Heart right ventricle (tissue), 16 donors: ENCODE measurements at regions not wholly inside any gene's neighbourhood (a gene's known extent, or its start where the extent isn't known, plus 50 kb on each side); places are given as distances from the start of the nearest gene placed in this dataset.

ENCODE experiments used
- ATAC-seq, 8 donors: fragments of 200-7000 bp; cut with Tn5 transposase; one replicate each; pipeline ENCODE4 v1.9.1; 2020; ENCODE audit warnings: mild to moderate bottlenecking in 8 of 8, moderate library complexity in 8 of 8, moderate number of reproducible peaks in 1 of 8
- DNase-seq, 2 donors: peaks; one replicate each; pipeline ENCODE4 v3.0.0-alpha.2; 2020
- H3K27ac ChIP-seq, 10 donors: fragments of 200-600 bp; sonication (generic) in 2 of 10; one replicate each; pipeline versions ENCODE4 v1.5.0 to v1.8.0; 2020 to 2022; ENCODE audit warnings: mild to moderate bottlenecking in 3 of 10
- H3K27me3 ChIP-seq, 7 donors: fragments of 200-600 bp; one replicate each; pipeline ENCODE4 v1.8.0; 2021 to 2022; ENCODE audit warnings: mild to moderate bottlenecking in 2 of 7
- H3K36me3 ChIP-seq, 9 donors: fragments of 200-600 bp; sonication (generic) in 1 of 9; one replicate each; pipeline versions ENCODE4 v1.5.0 to v1.8.0; 2020 to 2022; ENCODE audit warnings: mild to moderate bottlenecking in 2 of 9
- H3K4me1 ChIP-seq, 9 donors: fragments of 200-600 bp; sonication (generic) in 1 of 9; one replicate each; pipeline versions ENCODE4 v1.5.0 to v1.8.0; 2020 to 2022; ENCODE audit warnings: mild to moderate bottlenecking in 4 of 9
- H3K4me3 ChIP-seq, 10 donors: fragments of 200-600 bp; sonication (generic) in 2 of 10; one replicate each; pipeline versions ENCODE4 v1.5.0 to v1.8.0; 2020 to 2022; ENCODE audit warnings: mild to moderate bottlenecking in 7 of 10, moderate library complexity in 2 of 10
- H3K9me3 ChIP-seq, 11 donors: fragments of 200-600 bp in 10 of 11; sonication (generic) in 2 of 11; one replicate each; pipeline versions ENCODE4 v1.5.0 to v1.8.0; 2013 to 2022; ENCODE audit warnings: mild to moderate bottlenecking in 2 of 11, control low read depth in 1 of 11, moderate library complexity in 1 of 11
- CTCF ChIP-seq, 9 donors: fragments of 200-600 bp; sonication (generic) in 2 of 9; IDR thresholded peaks; one replicate each; pipeline versions ENCODE4 v1.5.0 to v1.8.0; 2021 to 2022; ENCODE audit warnings: antibody characterized with exemption in 9 of 9, mild to moderate bottlenecking in 5 of 9, moderate library complexity in 1 of 9
- WGBS, 2 donors: extraction: QIAGEN DNeasy Blood & Tissue Kit; methylation state at CpG; one replicate each; pipeline ENCODE4 v1.1.7; 2013; ENCODE audit warnings: inconsistent platforms in 1 of 2; 5-methylcytosine and 5-hydroxymethylcytosine counted together
- intact Hi-C, 10 donors: fragments of 100-400 bp; cut with DNase I; formaldehyde crosslinking; loops; one replicate each; pipeline versions ENCODE4 v1.11.1 to v1.14.2; 2022
- donor health status: Arrhythmogenic right ventricular cardiomyopathy.
- donor health status: ischemic (EF 13 %, LVEDD 7.1; RV severe dilation, severe dysfunction).
- donor health status: healthy with polysubstance abuse.
- donor health status: DM: no; HTN: yes; CAD: no.
- donor health status: DM: no; HTN: no; CAD: no.
- donor health status: ischemic (EF 25% LVEDD 6.9; RV normal size, moderate dysfunction).
- donor health status: ischemic (EF 25% LVEDD 5.7; RV mildly dilated, moderate dysfunction).
- donor health status: healthy.
- donor health status: DM: yes; HTN: yes; CAD: no.
- donor health status: Ischemic cardiomyopathy.
- donor health status: ischemic (EF 35%, LVEDD 5.7; RV mildly dilated, moderate dysfunction).
- donor health status: nonischemic (EF 11% LVEDD 7.7; RV severe dilation, severe dysfunction).
- donor health status: DM: yes; HTN: yes; CAD: no.
- donor health status: PGD.
- donor health status: ischemic (EF 29% LVEDD 5.4; RV normal size, mild dysfunction).
- donor health status: nonischemic (EF 23%, LVEDD 6.1; RV moderate dilation, normal function).

GRCh38 chr1:199551967-199552565 is 475.4 kb upstream of the NR5A2 start:
- H3K36me3 ChIP-seq = no peaks in the 10 kb centered on the region
- no peak overlapping the region for H3K4me3 ChIP-seq
- DNase-seq (peak in 1 of 2 donors; percentile 37), ATAC-seq (no peak)
- H3K27me3 ChIP-seq = peaks cover 0 to 3% (median 0%) of the 10 kb centered on the region in 7 donors
- no peak overlapping the region for H3K27ac ChIP-seq
- TF ChIP-seq CTCF (IDR thresholded peaks at IDR 0.05) = peak in 8 of 9 donors; percentile 25 to 80 (median 70)
- intact Hi-C loops = loop anchor here in 5 of 10 donors (5.0 to 10.0 kb wide), 4 partner anchors 777 to 795 kb away; no protein-coding TSS in a partner anchor
- WGBS, 2 donors = 42 to 44% methylated on average over 4 of the region's 4 CpGs
- H3K4me1 ChIP-seq = no peaks in the 10 kb centered on the region
- no peaks in the 10 kb centered on the region for H3K9me3 ChIP-seq

GRCh38 chr1:199553104-199553503 is 474.4 kb upstream of the NR5A2 start:
- peaks cover 0 to 3% (median 0%) of the 10 kb centered on the region in 7 donors for H3K27me3 ChIP-seq

GRCh38 chr1:199561334-199561733 is 466.2 kb upstream of the NR5A2 start:
- DNase-seq (no peak), ATAC-seq (no peak)
- WGBS, 2 donors = 48 to 53% methylated on average over 2 of the region's 2 CpGs
- Histone ChIP-seq H3K4me3 (no peak overlapping the region), H3K27me3 (no peaks in the 10 kb centered on the region), H3K9me3 (no peaks in the 10 kb centered on the region), H3K4me1 (no peaks in the 10 kb centered on the region), H3K27ac (no peak overlapping the region), H3K36me3 (no peaks in the 10 kb centered on the region)
- TF ChIP-seq CTCF (IDR thresholded peaks at IDR 0.05) = no peak
- intact Hi-C loops = no loop called here

More at GRCh38 chr1:199553104-199553503, 474.4 kb upstream of the NR5A2 start:
- no peak for DNase-seq
- no peak for ATAC-seq
- Histone ChIP-seq H3K9me3 (no peaks in the 10 kb centered on the region), H3K4me3 (no peak overlapping the region), H3K27ac (no peak overlapping the region), H3K36me3 (no peaks in the 10 kb centered on the region), H3K4me1 (no peaks in the 10 kb centered on the region)
- intact Hi-C loops = loop anchor here in 5 of 10 donors (5.0 to 10.0 kb wide), 4 partner anchors 778 to 796 kb away; no protein-coding TSS in a partner anchor
- 42 to 51% methylated on average over 1 of the region's 1 CpG for WGBS, 2 donors
- no peak for TF ChIP-seq CTCF (IDR thresholded peaks at IDR 0.05)

GRCh38 chr1:199573047-199573446 is 454.5 kb upstream of the NR5A2 start:
- H3K36me3 ChIP-seq = no peaks in the 10 kb centered on the region
- 49 to 62% methylated on average over 5 of the region's 5 CpGs for WGBS, 2 donors
- ATAC-seq (peak in 2 of 8 donors; percentile 28 to 41), DNase-seq (peak in 1 of 2 donors; percentile 20)
- no peak for TF ChIP-seq CTCF (IDR thresholded peaks at IDR 0.05)
- H3K9me3 ChIP-seq = no peaks in the 10 kb centered on the region
- H3K4me1 ChIP-seq = no peaks in the 10 kb centered on the region
- intact Hi-C loops = no loop called here
- no peak overlapping the region for H3K4me3 ChIP-seq
- H3K27me3 ChIP-seq = no peaks in the 10 kb centered on the region
- peak overlapping the region in 1 of 10 donors; percentile 25 for H3K27ac ChIP-seq
